Panc1 (cell line): ENCODE measurements at regions not wholly inside any gene's neighbourhood (a gene's known extent, or its start where the extent isn't known, plus 50 kb on each side); places are given as distances from the start of the nearest gene placed in this dataset.

ENCODE experiments used
- POLR2AphosphoS5 ChIP-seq: IDR thresholded peaks from 2 replicates; pipeline ENCODE4 v1.6.1; 2012; ENCODE audit warnings: mild to moderate bottlenecking, low read depth, low read length, moderate library complexity
- SIN3A ChIP-seq: IDR thresholded peaks from 2 replicates; pipeline ENCODE4 v1.6.1; 2012; ENCODE audit warnings: low read depth, mild to moderate bottlenecking, low read length, moderate library complexity, borderline replicate concordance; ENCODE audit not compliant: insufficient read depth
- TCF7L2 ChIP-seq: IDR thresholded peaks from 2 replicates; pipeline ENCODE4 v1.6.1; 2011; ENCODE audit warnings: mild to moderate bottlenecking, low read depth, low read length, inconsistent platforms
- TF ChIP-seq, protein P1 (sequence below): fragments of 450-650 bp; IDR thresholded peaks from 2 replicates; pipeline ENCODE4 v1.5.1; 2017; ENCODE audit warnings: mild to moderate bottlenecking
- TF ChIP-seq, protein P2 (sequence below), 2 experiments: IDR thresholded peaks; 2 replicates each; pipeline ENCODE4 v1.6.1; 2011 to 2012; ENCODE audit warnings: low read depth in 2 of 2, control low read depth in 1 of 2, low read length in 1 of 2, mild to moderate bottlenecking in 1 of 2, moderate library complexity in 1 of 2; ENCODE audit not compliant: insufficient read depth in 1 of 2

- TF ChIP-seq, protein P1, sequence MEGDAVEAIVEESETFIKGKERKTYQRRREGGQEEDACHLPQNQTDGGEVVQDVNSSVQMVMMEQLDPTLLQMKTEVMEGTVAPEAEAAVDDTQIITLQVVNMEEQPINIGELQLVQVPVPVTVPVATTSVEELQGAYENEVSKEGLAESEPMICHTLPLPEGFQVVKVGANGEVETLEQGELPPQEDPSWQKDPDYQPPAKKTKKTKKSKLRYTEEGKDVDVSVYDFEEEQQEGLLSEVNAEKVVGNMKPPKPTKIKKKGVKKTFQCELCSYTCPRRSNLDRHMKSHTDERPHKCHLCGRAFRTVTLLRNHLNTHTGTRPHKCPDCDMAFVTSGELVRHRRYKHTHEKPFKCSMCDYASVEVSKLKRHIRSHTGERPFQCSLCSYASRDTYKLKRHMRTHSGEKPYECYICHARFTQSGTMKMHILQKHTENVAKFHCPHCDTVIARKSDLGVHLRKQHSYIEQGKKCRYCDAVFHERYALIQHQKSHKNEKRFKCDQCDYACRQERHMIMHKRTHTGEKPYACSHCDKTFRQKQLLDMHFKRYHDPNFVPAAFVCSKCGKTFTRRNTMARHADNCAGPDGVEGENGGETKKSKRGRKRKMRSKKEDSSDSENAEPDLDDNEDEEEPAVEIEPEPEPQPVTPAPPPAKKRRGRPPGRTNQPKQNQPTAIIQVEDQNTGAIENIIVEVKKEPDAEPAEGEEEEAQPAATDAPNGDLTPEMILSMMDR, result no peak
- no peak for TF ChIP-seq TCF7L2
- TF ChIP-seq, protein P2, sequence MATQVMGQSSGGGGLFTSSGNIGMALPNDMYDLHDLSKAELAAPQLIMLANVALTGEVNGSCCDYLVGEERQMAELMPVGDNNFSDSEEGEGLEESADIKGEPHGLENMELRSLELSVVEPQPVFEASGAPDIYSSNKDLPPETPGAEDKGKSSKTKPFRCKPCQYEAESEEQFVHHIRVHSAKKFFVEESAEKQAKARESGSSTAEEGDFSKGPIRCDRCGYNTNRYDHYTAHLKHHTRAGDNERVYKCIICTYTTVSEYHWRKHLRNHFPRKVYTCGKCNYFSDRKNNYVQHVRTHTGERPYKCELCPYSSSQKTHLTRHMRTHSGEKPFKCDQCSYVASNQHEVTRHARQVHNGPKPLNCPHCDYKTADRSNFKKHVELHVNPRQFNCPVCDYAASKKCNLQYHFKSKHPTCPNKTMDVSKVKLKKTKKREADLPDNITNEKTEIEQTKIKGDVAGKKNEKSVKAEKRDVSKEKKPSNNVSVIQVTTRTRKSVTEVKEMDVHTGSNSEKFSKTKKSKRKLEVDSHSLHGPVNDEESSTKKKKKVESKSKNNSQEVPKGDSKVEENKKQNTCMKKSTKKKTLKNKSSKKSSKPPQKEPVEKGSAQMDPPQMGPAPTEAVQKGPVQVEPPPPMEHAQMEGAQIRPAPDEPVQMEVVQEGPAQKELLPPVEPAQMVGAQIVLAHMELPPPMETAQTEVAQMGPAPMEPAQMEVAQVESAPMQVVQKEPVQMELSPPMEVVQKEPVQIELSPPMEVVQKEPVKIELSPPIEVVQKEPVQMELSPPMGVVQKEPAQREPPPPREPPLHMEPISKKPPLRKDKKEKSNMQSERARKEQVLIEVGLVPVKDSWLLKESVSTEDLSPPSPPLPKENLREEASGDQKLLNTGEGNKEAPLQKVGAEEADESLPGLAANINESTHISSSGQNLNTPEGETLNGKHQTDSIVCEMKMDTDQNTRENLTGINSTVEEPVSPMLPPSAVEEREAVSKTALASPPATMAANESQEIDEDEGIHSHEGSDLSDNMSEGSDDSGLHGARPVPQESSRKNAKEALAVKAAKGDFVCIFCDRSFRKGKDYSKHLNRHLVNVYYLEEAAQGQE (IDR thresholded peaks at IDR 0.05; ENCODE audit: insufficient read depth in 1 of 2, low read depth in 2 of 2, low read length in 1 of 2), result no peak
- TF ChIP-seq POLR2AphosphoS5, result no peak
- TF ChIP-seq SIN3A, result no peak
Observed at GRCh38 chr3:67856718-67857117, 202.3 kb upstream of the SUCLG2 start.
